ENCODE measurements at regions not wholly inside any gene's neighbourhood (a gene's known extent, or its start where the extent isn't known, plus 50 kb on each side); places are given as distances from the start of the nearest gene placed in this dataset.

- no peak for DNase-seq
These were observed 499.4 kb downstream of the NPHP4 start for GRCh38 chr1:5492846-5493245.

GRCh38 chr1:5491207-5491904 lies 500.9 kb downstream of the NPHP4 start:
- no peak for DNase-seq

GRCh38 chr1:5490635-5491034 lies 501.6 kb downstream of the NPHP4 start:
- DNase-seq = no peak

DNA sequence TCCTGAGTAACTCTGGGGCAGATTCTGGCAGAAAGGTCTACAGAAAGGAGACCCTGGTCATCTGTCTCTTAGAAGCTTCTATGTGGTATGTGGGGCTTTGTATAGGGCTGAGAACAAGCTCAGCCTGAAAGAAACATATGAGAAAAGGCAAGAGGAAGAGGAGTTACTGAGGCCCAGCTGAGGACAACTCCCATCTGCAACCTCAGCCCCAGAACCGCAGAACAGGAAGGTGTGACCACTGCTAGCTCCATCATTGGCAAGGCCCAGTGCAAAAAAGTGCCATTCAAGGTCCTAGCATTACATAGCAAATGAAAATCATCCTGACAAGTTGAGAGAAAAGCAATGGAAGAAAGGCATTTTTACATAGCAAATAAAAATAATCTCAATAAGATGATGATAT lies 503.8 kb downstream of the NPHP4 start:
- no peak for DNase-seq

DNA sequence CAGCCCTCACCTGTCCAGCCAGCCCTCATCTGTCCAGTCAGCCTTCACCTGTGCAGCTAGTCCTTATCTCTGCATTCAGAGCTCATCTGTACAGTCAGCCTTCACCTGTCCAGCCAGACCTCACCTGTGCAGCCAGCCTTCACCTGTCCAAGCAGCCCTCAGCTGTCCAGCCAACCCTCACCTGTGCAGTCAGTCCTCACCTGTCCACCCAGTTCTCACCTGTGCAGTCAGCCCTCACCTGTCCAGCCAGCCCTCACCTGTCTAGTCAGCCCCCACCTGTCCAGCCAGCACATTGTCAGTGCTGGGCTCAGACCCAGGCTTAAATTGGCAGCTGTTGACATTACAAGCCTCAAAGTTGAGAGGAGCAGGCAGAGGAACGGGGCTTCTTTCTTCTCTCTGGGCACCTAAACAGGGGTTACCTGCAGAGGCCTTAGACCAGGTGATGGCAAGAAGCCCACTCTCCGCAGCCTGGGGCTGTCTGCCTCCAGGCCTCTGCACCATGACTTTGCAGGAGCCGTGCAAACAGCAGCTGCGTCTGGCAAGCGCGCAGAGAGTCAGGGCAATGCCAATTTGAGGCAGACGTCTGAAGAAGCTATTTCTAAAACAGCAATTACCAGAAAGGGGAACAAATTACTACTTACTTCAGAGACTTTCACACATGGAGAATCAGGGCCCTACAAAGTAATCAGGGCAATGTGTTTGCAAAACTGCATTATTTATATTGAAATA lies 506.1 kb downstream of the NPHP4 start:
- no peak for DNase-seq

GRCh38 chr1:5485436-5485835 lies 506.8 kb downstream of the NPHP4 start:
- no peak for DNase-seq

- DNase-seq = no peak
These were observed 507.6 kb downstream of the NPHP4 start for GRCh38 chr1:5484451-5485165.

DNA sequence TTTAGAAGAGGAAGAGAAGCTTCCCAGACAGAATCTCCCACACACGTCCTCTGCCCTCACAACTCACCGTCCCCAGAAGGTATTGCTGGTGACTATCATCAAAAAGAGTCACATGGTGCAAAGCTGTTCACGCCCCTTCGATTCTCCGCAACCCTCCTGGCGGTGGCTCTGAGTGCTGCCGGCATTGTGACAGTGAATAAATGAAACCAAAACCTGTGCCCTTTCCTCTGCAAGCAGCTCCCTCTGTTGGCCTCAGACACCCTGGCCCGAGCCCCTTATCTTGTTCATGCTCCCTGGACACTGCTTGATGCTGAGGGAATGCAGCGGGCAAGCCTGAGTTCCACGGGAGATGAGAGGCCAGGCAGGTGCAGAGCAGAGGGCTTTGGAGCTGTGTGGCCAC lies 510.3 kb downstream of the NPHP4 start:
- DNase-seq = no peak

DNA sequence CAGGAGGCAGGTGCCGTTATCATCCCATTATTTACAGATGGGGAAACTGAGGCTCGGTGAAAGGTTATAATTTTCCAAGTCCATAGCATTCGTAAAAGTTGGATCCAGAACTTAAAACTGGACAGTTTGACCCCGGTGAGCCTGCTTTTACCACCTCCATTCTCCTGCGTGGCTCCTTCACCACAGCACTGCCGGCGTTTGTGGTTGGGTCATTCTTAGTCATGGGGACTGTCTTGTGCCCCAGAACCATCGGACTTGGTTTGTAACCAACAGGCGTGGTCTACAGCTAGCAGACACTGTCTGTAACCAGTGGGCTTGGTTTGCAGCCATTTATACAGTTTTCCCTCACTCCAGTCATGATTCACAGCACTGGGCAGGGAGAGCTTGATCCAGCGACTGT lies 511.3 kb downstream of the NPHP4 start:
- DNase-seq = no peak

DNA sequence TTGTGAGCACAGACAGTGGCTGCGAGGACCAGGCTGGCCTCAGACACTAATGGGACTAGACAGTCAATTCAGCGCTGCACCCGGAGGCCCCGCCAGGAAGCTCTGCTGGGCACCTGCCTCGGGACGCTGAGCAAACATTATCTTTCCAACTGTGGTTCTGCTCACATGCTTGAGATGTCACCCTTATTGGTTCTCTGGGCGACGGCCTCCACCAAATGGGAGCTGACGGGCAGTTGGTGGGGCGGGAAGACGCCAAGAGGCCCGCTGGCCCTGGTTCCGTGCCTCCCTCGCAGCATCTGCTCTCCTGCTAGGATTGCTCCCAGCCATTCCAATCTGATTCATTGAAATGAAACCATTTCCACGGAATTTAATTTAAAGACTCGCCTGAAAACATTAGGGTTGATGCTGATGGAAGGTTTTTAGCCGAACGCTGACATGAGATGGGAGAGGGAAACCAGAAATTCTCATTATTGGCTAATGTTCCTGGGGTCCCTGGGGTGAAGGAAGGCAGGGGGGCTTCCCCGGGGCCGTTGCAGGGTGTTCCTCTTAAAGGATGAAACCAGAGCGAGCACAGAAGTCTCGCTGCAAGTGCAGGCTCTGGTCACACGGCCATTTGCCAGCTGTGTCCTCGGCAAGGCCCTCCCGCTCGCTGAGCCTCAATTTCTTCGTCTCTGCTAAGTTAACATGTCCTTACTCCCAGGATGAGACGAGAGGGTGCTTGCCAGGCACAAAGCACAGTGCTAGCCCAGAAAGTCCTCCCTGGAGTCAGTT lies 512.2 kb downstream of the NPHP4 start:
- DNase-seq = no peak

DNA sequence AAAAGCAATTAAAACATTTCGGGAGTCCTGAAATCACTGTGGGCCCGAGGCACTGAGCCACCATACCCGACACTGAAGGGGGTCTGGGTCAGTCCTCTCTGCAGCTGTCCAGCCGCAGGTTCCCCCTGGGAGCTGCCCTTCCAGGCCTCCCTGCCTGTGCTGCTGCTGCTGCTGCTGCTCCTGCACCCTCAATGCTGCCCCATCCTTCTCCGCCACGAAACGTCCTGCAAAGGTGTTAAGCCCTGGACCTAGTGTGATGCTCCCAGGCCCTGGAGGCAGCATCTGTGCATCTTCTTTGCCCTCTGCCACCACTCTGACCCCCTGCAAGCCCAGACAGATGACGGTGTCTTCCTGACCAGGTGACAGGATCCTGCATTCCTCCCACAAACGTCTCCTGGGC lies 513.3 kb downstream of the NPHP4 start:
- DNase-seq = no peak

GRCh38 chr1:5478156-5478695 lies 514.0 kb downstream of the NPHP4 start:
- DNase-seq = no peak

- DNase-seq = no peak
These were observed 514.5 kb downstream of the NPHP4 start for GRCh38 chr1:5477716-5478115.

- DNase-seq = no peak
These were observed 516.7 kb downstream of the NPHP4 start for GRCh38 chr1:5475572-5475971.

- DNase-seq = no peak
These were observed 519.0 kb downstream of the NPHP4 start for GRCh38 chr1:5473268-5473667.

GRCh38 chr1:5466487-5466886 lies 525.7 kb downstream of the NPHP4 start:
- DNase-seq = peak; percentile 31

DNA sequence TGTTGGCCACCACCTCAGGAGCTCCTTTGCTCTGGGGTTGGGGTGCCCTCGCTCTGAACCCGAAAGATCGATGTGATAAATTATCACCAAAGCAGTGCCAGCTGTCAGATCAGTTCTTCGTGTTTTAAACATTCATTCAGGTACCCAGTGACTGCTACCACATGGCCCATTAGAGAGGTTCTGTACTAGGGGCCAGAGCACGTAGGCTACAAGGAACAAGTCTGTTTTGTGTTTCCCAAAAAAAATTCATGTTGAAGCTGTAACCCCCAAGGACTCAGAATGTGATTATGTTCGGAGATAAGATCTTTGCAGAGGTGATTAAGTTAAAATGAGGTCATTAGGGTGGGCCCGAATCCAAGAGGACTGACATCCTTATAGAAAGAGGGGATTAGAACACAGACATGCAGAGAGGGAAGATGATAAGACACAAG lies 526.9 kb downstream of the NPHP4 start:
- no peak for DNase-seq

- no peak for DNase-seq
These were observed 527.9 kb downstream of the NPHP4 start for GRCh38 chr1:5464366-5464765.

DNA sequence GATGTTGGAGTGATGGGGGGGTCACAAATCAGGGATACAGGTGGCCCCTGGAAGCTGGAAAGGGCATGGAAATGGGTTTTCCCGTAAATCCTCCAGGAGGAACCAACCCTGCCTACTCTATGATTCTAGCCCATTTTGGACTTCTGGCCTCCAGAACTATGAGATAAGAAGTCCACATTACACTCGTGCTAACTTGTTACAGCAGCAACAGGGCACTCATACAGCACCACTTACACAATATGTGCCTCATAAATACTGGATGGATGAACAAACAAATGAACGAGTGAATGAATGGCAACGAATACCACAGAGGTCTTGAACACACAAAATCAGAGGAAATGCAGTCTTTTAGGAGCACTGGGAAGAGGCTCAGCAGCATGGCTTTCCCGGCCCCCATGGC lies 531.3 kb downstream of the NPHP4 start:
- DNase-seq = no peak

DNA sequence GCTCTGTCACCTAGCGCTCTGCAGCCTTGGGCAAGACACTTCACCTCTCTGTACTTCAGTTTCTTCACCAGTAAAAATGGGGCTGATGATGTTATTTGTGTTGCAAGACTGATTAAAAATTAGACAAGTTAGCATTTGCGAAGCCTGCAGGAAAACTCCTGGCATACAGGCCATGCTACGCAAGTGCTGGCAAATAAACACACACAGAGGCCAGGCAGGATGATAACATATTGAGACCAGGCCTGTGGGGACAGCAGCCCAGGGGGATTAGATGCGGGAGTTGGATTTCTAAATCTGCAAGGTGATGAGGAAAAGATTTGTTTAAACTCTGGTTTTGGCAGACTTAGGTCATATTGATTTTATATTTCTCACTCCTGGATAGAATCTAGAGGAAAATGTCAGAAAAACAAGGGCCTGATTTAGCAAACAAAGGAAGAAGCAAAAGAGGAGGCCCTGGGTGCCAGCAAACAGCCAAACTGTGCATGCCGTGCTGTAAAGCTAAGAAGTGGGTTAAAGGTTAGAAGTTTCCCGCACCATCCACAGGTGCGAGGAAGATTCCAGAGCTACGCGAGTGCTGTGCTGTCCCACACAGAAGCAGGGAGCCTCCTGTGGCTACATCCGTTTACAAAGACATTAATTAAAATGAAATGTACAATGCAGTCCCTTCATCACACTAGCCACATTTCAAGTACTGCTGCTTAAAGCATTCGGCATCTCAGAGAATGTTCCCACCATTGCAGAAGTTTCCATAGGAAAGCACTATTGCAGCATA lies 532.2 kb downstream of the NPHP4 start:
- no peak for DNase-seq

DNA sequence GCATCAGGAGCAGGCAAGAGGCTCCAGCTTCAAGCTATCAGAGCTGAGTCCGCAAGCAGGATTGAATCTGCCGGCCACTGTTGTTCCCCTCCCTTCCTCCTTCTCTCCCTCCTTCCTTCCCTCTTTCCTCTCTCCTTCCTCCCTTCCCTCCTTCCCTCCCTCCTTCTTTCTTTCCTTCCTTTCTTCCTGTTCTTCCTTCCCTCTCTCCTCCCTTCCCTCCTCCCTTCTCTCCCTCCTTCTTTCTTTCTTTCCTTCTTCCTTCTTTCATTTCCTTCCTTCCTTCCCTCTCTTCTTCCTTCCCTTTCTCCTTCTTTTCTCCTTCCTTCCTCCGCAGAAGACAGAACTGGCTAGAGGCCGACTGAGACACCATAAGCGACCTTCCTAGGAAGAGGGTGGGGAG lies 534.0 kb downstream of the NPHP4 start:
- no peak for DNase-seq

All from GF-D8 (cell line).